Amniotic stem cell (primary cell): ENCODE measurements at regions not wholly inside any gene's neighbourhood (a gene's known extent, or its start where the extent isn't known, plus 50 kb on each side); places are given as distances from the start of the nearest gene placed in this dataset.
A peak's percentile ranks its signal among the peaks of the same experiment; 100 is the strongest.

Source experiments
- DNase-seq: peaks from one replicate; lab custom pipeline; 2025; lab: John Stamatoyannopoulos, UW

DNA sequence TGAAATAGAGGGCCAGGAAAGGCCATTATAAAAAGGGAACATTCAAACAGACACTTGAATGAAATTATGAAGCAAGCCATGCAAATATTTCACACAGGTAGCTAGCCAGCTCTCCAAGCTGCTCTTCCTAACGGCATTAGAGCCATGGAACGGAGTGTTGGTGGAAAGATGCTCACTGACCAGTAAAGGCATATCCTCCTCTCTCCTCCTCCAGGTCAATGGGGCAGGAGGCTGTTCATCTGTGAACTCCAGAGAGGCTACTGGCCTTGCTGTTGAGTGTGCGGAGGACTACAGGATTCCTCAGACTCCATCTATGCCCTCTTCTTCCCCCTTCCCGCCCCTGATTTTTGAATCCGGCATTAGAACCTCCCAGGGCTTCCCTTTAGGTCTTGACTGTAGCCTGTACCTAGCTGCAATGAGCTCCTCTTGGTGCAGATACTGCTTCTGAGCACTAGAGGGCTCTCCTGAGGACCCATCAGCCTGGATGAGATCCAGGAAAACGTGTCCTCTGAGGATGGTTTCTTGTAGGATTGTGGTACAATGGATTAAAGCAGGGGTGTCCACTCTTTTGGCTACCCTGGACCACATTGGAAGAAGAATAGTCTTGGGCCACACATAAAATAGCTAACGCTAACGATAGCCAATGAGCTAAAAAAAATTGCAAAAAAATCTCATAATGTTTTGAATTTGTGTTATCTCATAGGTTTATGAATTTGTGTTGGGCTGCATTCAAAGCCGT is 162.2 kb downstream of the SREK1 start:
- peak; percentile 15 for DNase-seq

DNA sequence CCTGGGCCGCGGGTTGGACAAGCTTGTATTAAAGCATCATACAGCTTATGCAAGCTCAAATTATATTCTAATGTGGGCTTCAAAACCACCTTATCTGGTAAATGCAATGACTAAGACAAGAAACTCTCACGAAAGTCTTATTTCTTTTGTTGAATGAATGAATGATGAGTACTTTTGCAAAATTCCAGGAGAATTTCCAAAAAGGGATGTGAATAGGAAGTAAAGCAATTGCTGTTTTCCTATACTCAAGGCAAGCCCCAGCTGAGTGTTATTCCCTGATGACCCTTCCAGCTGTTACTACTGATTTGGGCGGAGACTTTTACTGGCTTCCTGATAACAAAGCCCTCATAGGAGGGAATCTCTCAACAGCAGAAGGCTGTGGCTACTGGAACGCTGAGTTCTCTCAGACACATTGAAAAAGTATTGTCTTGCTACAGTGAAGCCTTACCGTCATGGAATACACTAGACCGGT is 162.8 kb downstream of the SREK1 start:
- DNase-seq = no peak

DNA sequence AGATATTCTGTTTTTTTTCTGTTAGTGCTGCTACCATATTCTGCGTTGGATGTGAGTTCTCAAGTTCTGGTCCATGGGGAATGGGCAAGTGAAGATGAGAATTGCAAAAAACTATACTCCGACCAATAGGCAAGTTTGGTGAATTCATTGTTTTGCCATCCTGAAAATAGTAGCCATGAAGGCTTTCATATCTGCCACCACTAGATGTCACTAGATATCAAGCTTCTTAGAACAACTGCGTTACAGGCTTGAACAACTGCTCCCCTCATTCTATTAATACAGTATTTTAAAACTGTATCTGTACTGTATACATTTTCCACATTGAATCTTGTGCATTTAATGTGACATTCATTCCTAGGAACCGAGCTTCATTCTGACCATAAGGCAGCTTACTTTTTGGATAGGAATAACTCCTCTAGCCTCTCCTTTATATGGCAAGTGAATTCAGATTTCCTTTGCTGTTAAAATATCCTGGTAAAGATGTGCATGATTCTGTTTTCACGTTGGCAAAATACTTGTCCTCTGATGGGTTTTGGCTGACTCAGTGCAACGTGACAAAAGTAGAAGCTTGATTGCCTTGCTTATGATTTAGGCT is 163.6 kb downstream of the SREK1 start:
- peak; percentile 37 for DNase-seq

DNA sequence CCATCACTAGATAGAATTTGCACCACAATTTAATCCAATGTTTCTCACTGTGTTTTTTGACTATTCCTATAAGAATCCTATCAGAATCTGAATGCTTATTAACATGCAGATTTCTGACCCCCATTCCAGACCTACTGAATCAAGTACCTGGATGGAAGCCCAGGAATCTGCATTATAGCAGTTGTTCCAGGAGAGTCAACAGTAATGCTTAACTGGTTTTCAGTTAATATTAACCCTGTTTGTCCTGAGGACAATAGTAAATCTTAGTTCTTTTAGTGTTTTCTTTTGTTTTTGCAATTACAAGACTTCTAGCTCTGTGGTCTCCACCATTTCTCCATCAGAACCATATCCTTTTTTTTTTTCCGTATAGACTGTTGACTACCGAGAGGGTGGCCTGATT is 168.2 kb downstream of the SREK1 start:
- DNase-seq = no peak

DNA sequence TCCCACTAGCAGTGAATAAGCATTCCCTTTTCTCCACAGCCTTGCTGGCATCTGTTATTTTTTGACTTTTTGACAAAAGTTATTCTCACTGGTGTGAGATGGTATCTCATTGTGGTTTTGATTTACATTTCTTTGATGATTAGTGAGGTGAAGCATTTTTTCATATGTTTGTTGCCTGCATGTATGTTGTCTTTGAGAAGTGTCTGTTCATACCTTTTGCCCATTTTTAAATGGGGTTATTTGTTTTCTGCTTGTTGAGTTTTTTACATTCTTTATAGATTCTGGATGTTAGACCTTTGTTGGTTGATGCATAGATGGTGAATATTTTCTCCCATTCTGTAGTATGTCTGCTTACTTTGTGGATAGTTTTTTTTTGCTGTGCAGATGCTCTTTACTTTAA is 171.7 kb downstream of the SREK1 start:
- no peak for DNase-seq

DNA sequence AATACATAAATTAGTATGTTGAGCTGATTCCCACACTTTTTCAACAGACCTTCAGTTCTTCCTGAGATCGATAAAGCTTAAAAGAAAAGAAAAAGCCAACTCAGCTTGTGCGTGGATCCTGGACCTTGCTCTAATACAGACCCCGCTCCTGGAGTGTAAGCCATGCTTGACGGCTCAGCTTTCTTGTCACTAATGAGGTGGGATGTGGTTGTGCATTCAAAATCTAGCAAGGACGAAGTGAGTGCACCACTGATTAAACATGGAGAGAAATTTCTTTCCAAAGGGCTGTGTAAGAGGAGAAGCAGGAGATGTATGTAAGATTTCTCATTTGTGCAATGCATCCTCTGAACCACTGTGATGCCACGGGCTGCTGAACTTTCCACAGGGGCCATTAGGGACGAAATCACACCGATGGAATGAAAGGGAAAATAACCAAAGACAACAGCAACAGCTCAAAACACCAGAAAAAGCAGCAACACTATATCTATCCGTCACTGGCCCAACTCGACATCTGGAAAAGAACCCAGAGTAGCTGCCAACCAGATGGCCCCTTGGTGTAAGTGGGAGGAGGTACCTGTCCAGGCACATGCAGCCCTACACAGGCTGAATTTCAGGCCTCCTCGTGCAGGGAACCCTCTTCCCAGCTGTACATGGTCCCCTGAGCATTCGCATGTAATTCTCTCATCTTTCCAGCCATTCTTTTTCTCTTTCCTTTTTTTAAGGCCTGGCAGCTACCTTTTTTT is 178.9 kb downstream of the SREK1 start:
- no peak for DNase-seq

DNA sequence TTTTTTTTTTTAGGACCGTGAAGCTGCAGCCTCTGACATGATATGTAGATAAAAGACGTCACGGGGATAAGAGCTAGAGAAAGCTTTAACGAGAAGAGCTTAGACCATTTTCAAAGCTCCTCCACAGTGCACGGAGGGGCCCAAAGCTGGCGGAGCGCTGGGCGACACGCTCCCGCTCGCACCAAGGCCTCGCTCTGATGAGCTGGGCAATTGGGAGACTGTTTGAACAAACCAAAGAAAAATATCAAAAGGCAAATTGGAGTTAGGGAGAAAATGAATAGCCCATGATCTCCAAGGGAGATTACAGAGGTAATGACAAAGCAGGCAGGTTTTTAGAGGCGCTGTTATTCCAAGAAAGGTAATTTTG is 179.4 kb downstream of the SREK1 start:
- DNase-seq = no peak

DNA sequence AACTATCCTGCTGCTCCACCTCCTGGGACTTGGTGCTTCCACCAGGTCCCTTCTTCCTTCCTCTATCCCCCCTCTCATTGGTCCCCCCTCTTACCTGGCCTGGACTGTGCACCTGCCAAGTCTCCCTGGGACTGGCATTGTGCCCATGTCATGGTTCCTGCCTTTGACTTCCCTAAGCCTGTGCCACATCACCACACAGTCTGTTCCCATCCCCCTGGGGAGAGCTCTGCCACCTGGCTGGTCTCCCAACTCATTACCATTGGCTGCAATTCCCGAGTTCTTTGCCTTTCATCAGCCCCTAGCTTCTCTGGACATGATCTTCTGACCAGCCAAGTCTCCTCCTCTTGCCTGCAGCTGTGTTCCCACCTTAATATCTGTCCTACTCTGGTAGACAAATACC is 180.3 kb downstream of the SREK1 start:
- DNase-seq = no peak

DNA sequence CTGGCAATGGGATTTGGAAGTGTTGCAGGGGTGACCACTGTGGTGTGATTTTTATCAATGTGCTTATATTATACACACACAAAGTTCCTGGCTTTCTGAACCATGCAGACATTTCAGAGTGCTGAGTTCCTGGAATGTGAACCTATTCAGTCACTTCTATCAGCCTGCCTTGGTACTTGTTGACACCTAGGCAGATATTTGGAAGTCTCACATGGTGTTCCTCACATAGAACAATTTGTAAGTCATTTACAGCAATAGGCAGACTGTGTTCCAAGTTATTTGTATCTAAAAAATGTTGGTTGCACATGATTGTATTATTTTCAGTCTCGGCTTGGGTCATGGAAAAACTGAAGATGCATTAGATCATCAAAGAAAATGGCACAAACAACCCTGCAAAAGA is 182.2 kb downstream of the SREK1 start:
- DNase-seq = no peak

DNA sequence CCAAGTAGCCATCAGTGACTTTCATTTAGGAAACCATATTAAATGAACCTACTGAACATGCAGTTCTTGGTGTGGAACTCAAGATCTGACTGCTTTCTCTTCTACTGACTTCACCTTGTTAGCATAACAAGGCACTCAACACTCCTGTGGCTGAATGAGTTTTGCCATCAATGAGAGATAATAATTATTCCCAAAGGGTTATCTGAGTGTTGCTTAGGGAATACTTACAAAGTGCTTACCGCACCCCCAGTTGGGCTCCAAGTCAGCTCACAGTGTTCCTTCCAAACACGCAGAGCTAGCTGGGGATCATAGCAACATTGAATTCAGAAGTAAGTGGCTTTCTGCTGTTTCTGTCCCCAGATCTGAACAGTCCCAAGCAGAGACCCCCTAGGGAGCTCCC is 182.9 kb downstream of the SREK1 start:
- DNase-seq = no peak

DNA sequence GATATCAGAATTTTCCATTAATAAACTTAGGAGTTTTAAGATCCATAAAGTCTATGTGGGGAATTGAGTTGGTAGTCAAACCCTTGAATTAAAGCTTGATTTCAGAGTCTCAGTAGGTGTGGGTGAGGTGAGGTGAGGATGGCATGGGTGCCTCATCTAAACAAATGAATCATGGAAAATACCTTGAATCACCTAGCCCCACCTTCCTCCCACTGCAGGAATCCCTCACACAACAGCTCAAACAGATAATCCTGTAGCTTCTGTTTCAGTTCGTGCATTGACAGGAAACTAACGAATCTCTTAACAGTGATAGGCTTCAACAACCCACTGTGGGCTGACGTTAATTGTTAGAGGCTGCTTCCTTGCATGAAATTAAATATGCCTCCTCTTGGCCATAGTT is 185.0 kb downstream of the SREK1 start:
- DNase-seq = no peak

DNA sequence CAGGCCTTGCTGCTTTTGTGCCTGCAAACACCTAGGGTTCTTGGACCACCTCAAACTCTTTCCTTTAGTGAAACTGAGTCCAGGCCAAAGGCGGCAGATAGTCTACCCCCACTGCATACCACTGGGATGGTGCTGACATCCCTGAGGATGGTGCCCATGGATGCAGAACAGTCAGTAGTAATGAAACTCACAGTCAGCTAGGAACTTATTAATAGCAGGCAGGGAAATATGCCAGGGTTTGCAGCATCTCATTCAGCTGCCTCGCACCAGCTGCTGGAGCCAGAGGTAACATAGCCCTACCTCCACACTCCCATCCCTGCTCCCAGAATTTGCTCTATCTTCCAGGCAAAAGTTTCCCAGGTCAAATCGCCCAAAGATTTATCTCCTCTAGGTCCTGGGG is 189.1 kb downstream of the SREK1 start:
- no peak for DNase-seq

DNA sequence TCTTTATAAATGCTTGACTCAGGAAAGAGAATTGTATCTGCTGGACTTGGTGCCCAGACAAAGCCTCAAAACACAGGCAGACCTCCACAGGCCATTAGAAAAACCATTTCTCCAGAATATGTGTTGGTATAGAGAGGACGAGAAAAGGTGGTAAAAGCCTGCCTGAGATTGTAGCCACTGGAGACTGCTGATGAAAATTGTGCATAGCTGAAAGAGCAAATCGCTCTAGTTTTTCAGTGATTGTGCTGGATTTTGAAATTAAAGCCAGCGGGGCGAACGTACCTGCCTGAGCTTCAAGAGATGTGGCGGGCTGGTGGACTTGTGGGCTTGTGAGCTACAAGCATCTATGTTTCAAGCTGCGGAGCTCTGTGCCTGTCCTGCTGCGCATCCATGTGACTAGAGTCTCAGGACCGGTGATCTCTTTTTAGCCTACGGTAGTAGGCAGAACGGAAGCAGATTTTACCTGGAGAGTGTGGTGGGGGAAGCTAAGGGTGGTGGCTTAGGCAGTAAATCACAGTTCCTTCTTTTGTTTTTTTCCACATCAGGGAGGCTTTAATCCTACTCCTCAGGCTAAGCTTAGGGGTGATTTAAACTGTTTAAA is 193.6 kb downstream of the SREK1 start:
- DNase-seq = no peak

DNA sequence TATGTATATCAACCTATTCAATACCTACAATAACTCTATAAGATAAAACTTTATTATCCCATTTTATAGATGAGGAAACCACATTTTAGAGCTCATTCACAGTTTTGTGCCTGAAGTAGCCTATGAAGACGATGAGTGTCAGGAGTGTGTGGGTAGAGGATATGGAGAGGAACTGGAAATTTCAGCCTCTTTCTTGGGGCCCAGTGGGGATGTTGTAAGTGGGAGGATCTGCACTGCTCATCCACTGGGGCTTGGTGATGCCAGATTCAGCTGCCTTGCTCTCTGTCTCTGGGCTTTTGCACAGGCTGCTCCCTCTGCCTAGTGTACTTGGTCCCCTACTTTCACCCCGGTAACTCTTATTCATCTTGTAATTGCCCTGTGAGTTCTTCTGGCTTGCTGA is 194.7 kb downstream of the SREK1 start:
- DNase-seq = no peak

DNA sequence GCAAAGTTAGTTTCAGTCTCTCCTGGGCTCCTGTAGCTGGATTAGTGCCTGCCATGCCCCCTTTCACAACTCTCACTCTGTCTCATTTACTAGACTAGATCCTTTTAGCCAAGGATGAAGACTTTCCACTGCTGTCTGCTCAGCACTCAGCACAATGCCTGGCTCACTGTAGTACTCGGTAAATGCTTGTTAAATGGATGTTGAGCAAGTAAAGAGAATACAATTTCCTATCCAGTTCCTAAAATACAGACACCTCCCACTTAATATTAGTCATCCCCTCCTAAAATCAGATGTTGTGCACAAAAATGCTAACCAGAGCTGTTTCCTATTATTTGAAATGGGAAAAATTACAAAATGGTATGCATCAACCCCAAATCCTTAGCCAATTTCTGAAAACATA is 195.8 kb downstream of the SREK1 start:
- no peak for DNase-seq

DNA sequence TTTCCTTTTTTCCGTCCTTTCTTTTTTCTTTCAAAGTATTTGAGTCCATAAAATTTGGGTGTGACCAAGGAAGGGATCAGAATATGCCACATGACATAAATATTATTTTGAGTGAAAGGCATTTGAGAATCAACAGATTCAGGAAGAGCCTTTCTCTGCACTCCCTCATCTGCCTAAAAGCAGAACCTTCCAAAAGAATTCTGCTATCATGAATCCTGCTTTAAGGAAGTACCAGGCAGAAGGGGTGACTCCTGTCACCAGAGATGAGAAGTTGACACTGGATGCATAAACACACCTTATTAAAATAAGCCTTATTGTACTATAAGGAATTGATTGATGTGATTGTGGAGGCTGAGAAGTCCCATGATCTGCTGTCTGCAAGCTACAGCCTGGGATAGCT is 196.7 kb downstream of the SREK1 start:
- no peak for DNase-seq

DNA sequence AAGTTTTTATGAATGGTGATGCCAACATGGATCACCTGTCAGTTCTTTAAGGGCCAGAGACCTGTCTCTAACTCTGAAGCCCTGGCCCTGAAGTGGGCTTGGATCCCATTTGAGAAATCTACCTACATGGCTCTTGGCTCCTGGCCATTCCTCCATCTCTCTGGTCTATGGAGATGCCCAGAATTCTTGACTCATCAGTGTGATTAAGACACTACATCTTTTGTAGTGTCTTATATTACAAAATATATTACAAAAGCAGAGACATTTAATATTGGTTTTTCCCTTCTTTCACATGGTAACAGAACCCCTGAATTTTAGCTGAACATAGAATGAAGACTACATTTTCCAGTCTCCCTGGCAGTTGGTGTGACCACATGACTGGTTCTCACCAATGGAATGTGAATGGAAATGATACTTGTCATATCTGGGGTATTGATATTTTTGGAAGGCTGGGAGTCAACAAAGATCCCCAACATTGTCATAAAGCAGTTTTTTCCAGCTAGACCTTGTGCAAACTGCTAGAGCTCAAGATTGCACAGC is 198.3 kb downstream of the SREK1 start:
- no peak for DNase-seq

DNA sequence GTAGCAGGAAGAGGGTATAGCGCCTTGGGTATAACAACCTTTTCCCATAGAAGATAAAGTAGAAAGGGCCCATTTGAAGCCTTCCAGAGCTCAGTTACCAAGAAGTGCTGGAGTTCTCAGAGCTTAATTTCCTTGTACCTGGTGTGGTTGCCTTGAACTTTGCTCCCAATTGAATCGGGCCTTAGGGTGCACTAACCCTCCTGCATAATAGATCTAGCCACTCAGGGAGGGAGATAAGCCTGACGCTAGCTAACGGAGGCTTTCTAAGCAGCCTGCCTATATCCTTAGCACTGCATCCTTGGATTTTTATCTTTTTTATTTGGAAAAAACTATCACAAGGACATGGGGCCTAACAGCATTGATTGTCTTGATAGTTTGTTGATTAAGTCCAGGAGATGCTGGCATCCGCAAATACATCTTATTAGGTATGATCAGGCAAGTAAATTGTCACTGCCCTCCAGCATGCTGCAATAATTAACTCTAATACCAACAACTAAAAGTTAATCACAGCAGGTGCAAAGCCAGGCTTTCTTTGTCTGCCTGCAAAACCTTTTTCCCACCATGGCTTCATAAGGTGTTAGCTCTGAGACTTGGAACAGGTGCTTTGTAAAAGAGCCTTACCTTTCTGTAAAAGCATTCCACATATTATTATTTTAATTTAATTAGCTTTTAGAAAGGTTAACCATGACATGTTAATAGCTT is 199.4 kb downstream of the SREK1 start:
- no peak for DNase-seq

DNA sequence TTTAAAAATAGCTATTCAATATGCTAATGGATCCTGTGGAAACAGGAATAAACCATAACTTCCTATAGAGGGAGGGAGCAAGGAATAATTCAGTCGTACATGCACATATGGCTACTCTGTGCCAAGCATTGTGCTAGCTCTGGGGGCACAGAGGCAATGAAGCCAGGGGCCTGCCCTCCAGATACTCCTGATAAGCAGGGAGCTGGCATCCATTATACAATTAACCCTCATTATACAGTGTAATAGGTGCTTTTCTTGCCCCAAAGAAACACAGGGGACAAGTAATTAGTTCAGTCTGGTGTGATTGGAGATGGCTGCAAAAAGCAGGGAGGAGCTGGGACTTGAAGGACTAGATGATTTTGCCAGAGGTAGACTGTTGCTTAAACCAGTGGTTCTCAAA is 200.4 kb downstream of the SREK1 start:
- DNase-seq = no peak

DNA sequence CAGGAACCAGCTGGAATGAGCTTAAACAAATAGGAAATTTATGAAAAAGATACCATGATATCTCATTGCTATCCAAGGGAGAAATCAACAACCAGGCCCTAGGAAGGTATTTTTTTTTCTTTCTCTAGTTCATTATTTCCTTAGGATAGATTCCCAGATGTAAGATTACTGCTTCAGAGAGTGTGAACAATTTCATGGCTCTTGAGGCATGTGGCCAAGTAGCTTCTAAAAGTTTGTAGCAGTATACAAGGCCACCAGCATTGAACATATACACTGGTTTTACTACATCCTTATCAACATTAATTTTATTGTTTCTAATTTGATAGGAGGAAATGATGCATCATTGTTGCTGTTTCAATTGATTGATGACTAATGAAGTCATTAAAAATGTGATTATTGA is 201.2 kb downstream of the SREK1 start:
- no peak for DNase-seq

DNA sequence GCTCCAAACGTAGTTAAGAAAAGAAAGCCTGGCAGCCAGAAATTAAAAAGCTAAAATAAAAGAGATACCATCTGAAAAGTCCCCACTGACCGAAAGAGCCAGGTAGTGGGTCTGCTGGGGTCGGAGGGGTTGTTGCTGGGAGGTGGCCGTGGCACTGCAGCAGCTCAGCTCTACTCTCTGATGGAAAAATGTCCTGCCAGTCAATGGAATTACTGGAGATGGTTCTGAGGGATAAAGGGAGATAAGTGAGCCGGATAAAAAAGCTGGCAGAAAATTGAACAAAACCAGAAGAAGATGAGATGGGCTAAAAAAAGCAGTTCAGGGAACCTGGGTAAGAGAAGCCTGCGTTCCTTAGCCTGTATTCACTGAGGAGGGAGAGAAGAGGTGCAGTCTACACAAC is 202.8 kb downstream of the SREK1 start:
- DNase-seq = no peak
